ENCODE measurements at regions not wholly inside any gene's neighbourhood (a gene's known extent, or its start where the extent isn't known, plus 50 kb on each side); places are given as distances from the start of the nearest gene placed in this dataset.

GRCh38 chr18:57974585-57975265 is 69.3 kb upstream of the NEDD4L start:
- TF ChIP-seq, protein P1, sequence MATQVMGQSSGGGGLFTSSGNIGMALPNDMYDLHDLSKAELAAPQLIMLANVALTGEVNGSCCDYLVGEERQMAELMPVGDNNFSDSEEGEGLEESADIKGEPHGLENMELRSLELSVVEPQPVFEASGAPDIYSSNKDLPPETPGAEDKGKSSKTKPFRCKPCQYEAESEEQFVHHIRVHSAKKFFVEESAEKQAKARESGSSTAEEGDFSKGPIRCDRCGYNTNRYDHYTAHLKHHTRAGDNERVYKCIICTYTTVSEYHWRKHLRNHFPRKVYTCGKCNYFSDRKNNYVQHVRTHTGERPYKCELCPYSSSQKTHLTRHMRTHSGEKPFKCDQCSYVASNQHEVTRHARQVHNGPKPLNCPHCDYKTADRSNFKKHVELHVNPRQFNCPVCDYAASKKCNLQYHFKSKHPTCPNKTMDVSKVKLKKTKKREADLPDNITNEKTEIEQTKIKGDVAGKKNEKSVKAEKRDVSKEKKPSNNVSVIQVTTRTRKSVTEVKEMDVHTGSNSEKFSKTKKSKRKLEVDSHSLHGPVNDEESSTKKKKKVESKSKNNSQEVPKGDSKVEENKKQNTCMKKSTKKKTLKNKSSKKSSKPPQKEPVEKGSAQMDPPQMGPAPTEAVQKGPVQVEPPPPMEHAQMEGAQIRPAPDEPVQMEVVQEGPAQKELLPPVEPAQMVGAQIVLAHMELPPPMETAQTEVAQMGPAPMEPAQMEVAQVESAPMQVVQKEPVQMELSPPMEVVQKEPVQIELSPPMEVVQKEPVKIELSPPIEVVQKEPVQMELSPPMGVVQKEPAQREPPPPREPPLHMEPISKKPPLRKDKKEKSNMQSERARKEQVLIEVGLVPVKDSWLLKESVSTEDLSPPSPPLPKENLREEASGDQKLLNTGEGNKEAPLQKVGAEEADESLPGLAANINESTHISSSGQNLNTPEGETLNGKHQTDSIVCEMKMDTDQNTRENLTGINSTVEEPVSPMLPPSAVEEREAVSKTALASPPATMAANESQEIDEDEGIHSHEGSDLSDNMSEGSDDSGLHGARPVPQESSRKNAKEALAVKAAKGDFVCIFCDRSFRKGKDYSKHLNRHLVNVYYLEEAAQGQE (IDR thresholded peaks at IDR 0.05; ENCODE audit: unreplicated experiment), result no peak
- TF ChIP-seq, protein P2, sequence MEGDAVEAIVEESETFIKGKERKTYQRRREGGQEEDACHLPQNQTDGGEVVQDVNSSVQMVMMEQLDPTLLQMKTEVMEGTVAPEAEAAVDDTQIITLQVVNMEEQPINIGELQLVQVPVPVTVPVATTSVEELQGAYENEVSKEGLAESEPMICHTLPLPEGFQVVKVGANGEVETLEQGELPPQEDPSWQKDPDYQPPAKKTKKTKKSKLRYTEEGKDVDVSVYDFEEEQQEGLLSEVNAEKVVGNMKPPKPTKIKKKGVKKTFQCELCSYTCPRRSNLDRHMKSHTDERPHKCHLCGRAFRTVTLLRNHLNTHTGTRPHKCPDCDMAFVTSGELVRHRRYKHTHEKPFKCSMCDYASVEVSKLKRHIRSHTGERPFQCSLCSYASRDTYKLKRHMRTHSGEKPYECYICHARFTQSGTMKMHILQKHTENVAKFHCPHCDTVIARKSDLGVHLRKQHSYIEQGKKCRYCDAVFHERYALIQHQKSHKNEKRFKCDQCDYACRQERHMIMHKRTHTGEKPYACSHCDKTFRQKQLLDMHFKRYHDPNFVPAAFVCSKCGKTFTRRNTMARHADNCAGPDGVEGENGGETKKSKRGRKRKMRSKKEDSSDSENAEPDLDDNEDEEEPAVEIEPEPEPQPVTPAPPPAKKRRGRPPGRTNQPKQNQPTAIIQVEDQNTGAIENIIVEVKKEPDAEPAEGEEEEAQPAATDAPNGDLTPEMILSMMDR (conservative IDR thresholded peaks at IDR 0.05; ENCODE audit: low read depth in 2 of 2), result no peak
- TF ChIP-seq POLR2AphosphoS5 (IDR thresholded peaks at IDR 0.05; ENCODE audit: low read depth) (no peak), EZH2 (IDR thresholded peaks at IDR 0.05; ENCODE audit: low read depth, unreplicated experiment) (no peak), ZNF462 (CRISPR knock-in tag; IDR thresholded peaks at IDR 0.05) (no peak), CREB1 (CRISPR knock-in tag; IDR thresholded peaks at IDR 0.05; ENCODE audit: low read depth) (no peak), EZH2phosphoT487 (IDR thresholded peaks at IDR 0.05; ENCODE audit: unreplicated experiment) (no peak), JUNB (IDR thresholded peaks at IDR 0.05; ENCODE audit: unreplicated experiment) (no peak)
